Upper lobe of left lung (tissue), 4 donors: ENCODE measurements at regions not wholly inside any gene's neighbourhood (a gene's known extent, or its start where the extent isn't known, plus 50 kb on each side); places are given as distances from the start of the nearest gene placed in this dataset.

Experiments used
- CTCF ChIP-seq, 6 experiments: fragments of 450-650 bp in 4 of 6; fragments of 200-600 bp in 2 of 6; sonication (generic) in 2 of 6; IDR thresholded peaks; one replicate each; pipeline ENCODE4 v1.5.1; 2016 to 2019; ENCODE audit warnings: antibody characterized with exemption in 6 of 6
- POLR2AphosphoS5 ChIP-seq, 2 donors: sonication (generic); formaldehyde crosslinking; IDR thresholded peaks; one replicate each; pipeline ENCODE4 v1.5.1; 2017; ENCODE audit warnings: antibody characterized with exemption in 2 of 2

GRCh38 chr2:16608661-16609643 is 56.7 kb downstream of the CYRIA start:
- TF ChIP-seq CTCF (IDR thresholded peaks at IDR 0.05), result peak; percentile 87 to 98 (median 90)
- TF ChIP-seq POLR2AphosphoS5 (IDR thresholded peaks at IDR 0.05), result no peak
